Fibroblast of lung (primary cell): ENCODE measurements at regions not wholly inside any gene's neighbourhood (a gene's known extent, or its start where the extent isn't known, plus 50 kb on each side); places are given as distances from the start of the nearest gene placed in this dataset.
A peak's percentile ranks its signal among the peaks of the same experiment; 100 is the strongest.

Experiments used
- DNase-seq, 2 donors: peaks; one replicate each; pipeline versions ENCODE4 v3.0.0 to v3.0.0-alpha.2; 2010; ENCODE audit warnings: low read depth in 2 of 2
- H2AFZ ChIP-seq: 2 replicates; pipeline ENCODE4 v1.5.1; 2012; ENCODE audit warnings: low read length, control low read depth, inconsistent platforms
- H3K27ac ChIP-seq: 2 replicates; pipeline ENCODE4 v1.5.1; 2011; ENCODE audit warnings: low read length, control low read depth; ENCODE audit not compliant: insufficient read depth
- H3K27me3 ChIP-seq: 2 replicates; pipeline ENCODE4 v1.5.1; 2011; ENCODE audit warnings: mild to moderate bottlenecking, low read length; ENCODE audit not compliant: control insufficient read depth, insufficient read depth
- H3K36me3 ChIP-seq: 2 replicates; pipeline ENCODE4 v1.5.1; 2011; ENCODE audit warnings: low read length; ENCODE audit not compliant: control insufficient read depth, insufficient read depth
- H3K4me1 ChIP-seq: 2 replicates; pipeline ENCODE4 v1.5.1; 2011; ENCODE audit warnings: low read length; ENCODE audit not compliant: control insufficient read depth, insufficient read depth; ENCODE audit errors: extremely low read depth
- H3K4me2 ChIP-seq: 2 replicates; pipeline ENCODE4 v1.5.1; 2011; ENCODE audit warnings: low read length, control low read depth; ENCODE audit not compliant: insufficient read depth; ENCODE audit errors: extremely low read depth
- H3K4me3 ChIP-seq, 4 experiments: fragments of 200-600 bp in 1 of 4; sonication (generic) in 1 of 4; replicated peaks in 1 of 4; 2 replicates each; pipeline ENCODE4 v1.5.1; 2011 to 2016; ENCODE audit warnings: low read length in 4 of 4, low read depth in 3 of 4, mild to moderate bottlenecking in 3 of 4, control low read depth in 2 of 4, inconsistent platforms in 1 of 4, mixed read lengths in 1 of 4; ENCODE audit not compliant: insufficient read depth in 1 of 4; ENCODE audit errors: control extremely low read depth in 1 of 4
- H3K79me2 ChIP-seq: 2 replicates; pipeline ENCODE4 v1.5.1; 2012; ENCODE audit warnings: mild to moderate bottlenecking, low read length, inconsistent platforms; ENCODE audit not compliant: control insufficient read depth, insufficient read depth
- H3K9ac ChIP-seq: 2 replicates; pipeline ENCODE4 v1.5.1; 2011; ENCODE audit warnings: mild to moderate bottlenecking, low read length, control low read depth; ENCODE audit not compliant: insufficient read depth
- H3K9me3 ChIP-seq: 2 replicates; pipeline ENCODE4 v1.5.1; 2012; ENCODE audit warnings: low read depth, low read length; ENCODE audit not compliant: control insufficient read depth, insufficient read depth
- H4K20me1 ChIP-seq: 2 replicates; pipeline ENCODE4 v1.5.1; 2011; ENCODE audit warnings: low read length; ENCODE audit not compliant: control insufficient read depth, insufficient read depth; ENCODE audit errors: extremely low read depth
- CTCF ChIP-seq, 2 donors: IDR thresholded peaks in 1 of 2; conservative IDR thresholded peaks in 1 of 2; 1 replicate in 1 of 2; 2 replicates in 1 of 2; pipeline ENCODE4 v1.5.1; 2011 to 2012; ENCODE audit warnings: low read length in 2 of 2, control low read depth in 1 of 2, inconsistent platforms in 1 of 2, low read depth in 1 of 2, mild to moderate bottlenecking in 1 of 2
- EZH2 ChIP-seq: IDR thresholded peaks from 2 replicates; pipeline ENCODE4 v1.5.1; 2012; ENCODE audit warnings: low read length, control low read depth, mild to moderate bottlenecking; ENCODE audit errors: missing control alignments

- no peaks in the 10 kb centered on the region for H3K9me3 ChIP-seq
- TF ChIP-seq EZH2 = no peak
- TF ChIP-seq CTCF (conservative IDR thresholded peaks at IDR 0.05 in 1 of 2, IDR thresholded peaks at IDR 0.05 in 1 of 2; ENCODE audit: low read depth in 1 of 2, low read length in 2 of 2) = no peak
- H2AFZ ChIP-seq = no peak overlapping the region
- H3K4me2 ChIP-seq = no peak overlapping the region
- H3K79me2 ChIP-seq = no peaks in the 10 kb centered on the region
- no peak overlapping the region for H3K9ac ChIP-seq
- H4K20me1 ChIP-seq = no peaks in the 10 kb centered on the region
- no peaks in the 10 kb centered on the region for H3K4me1 ChIP-seq
- no peaks in the 10 kb centered on the region for H3K27me3 ChIP-seq
- peak in 1 of 2 donors; percentile 51 for DNase-seq
- no peak overlapping the region for H3K27ac ChIP-seq
- H3K4me3 ChIP-seq = no peak overlapping the region
- H3K36me3 ChIP-seq = no peaks in the 10 kb centered on the region
These were observed 128.6 kb upstream of the NPY2R start for GRCh38 chr4:155079871-155080270.

GRCh38 chr4:155081222-155081621 lies 127.2 kb upstream of the NPY2R start:
- Histone ChIP-seq H2AFZ (no peak overlapping the region), H3K79me2 (no peaks in the 10 kb centered on the region), H3K9me3 (no peaks in the 10 kb centered on the region), H3K4me1 (no peaks in the 10 kb centered on the region), H3K27me3 (no peaks in the 10 kb centered on the region), H4K20me1 (no peaks in the 10 kb centered on the region), H3K9ac (no peak overlapping the region), H3K4me2 (no peak overlapping the region), H3K36me3 (no peaks in the 10 kb centered on the region), H3K27ac (no peak overlapping the region), H3K4me3 (no peak overlapping the region)
- TF ChIP-seq EZH2 = no peak
- no peak for TF ChIP-seq CTCF (conservative IDR thresholded peaks at IDR 0.05 in 1 of 2, IDR thresholded peaks at IDR 0.05 in 1 of 2; ENCODE audit: low read depth in 1 of 2, low read length in 2 of 2)
- DNase-seq = no peak

- H3K4me2 ChIP-seq = no peak overlapping the region
- H3K79me2 ChIP-seq = no peaks in the 10 kb centered on the region
- no peaks in the 10 kb centered on the region for H3K36me3 ChIP-seq
- H3K9ac ChIP-seq = no peak overlapping the region
- H4K20me1 ChIP-seq = no peaks in the 10 kb centered on the region
- H2AFZ ChIP-seq = no peak overlapping the region
- TF ChIP-seq EZH2 = no peak
- no peak for TF ChIP-seq CTCF (conservative IDR thresholded peaks at IDR 0.05 in 1 of 2, IDR thresholded peaks at IDR 0.05 in 1 of 2; ENCODE audit: low read depth in 1 of 2, low read length in 2 of 2)
- no peak overlapping the region for H3K27ac ChIP-seq
- H3K4me1 ChIP-seq = no peaks in the 10 kb centered on the region
- no peak overlapping the region for H3K4me3 ChIP-seq
- peak; percentile 49 to 58 for DNase-seq
- H3K27me3 ChIP-seq = no peaks in the 10 kb centered on the region
- H3K9me3 ChIP-seq = no peaks in the 10 kb centered on the region
These were observed 122.4 kb upstream of the NPY2R start for GRCh38 chr4:155085843-155086530.
